ENCODE measurements at regions not wholly inside any gene's neighbourhood (a gene's known extent, or its start where the extent isn't known, plus 50 kb on each side); places are given as distances from the start of the nearest gene placed in this dataset.
A peak's percentile ranks its signal among the peaks of the same experiment; 100 is the strongest.

GRCh38 chrX:128883650-128884049 is 639.6 kb downstream of the SMARCA1 start:
- no peaks in the 10 kb centered on the region for H3F3A ChIP-seq (ENCODE audit: insufficient read depth, low read length, poor library complexity, severe bottlenecking)
- H3K9me2 ChIP-seq (ENCODE audit: insufficient read depth, low read length), result no peaks in the 10 kb centered on the region
- no peaks in the 10 kb centered on the region for H3K36me3 ChIP-seq (ENCODE audit: insufficient read depth, low read length)
- no peak overlapping the region for H3K9ac ChIP-seq (ENCODE audit: low read length)
- H3K4me2 ChIP-seq (ENCODE audit: low read length), result no peak overlapping the region
- no peaks in the 10 kb centered on the region for H3K9me3 ChIP-seq (ENCODE audit: low read length)
- TF ChIP-seq EZH2 (IDR thresholded peaks at IDR 0.05; ENCODE audit: borderline replicate concordance, insufficient read depth, low read length, poor library complexity, severe bottlenecking) (no peak), EP300 (conservative IDR thresholded peaks at IDR 0.05; ENCODE audit: poor library complexity, severe bottlenecking) (no peak), SMC3 (conservative IDR thresholded peaks at IDR 0.05; ENCODE audit: poor library complexity) (no peak), CTCF (IDR thresholded peaks at IDR 0.05; ENCODE audit: poor library complexity, severe bottlenecking) (no peak), MXI1 (conservative IDR thresholded peaks at IDR 0.05; ENCODE audit: poor library complexity, severe bottlenecking) (no peak), TAF1 (IDR thresholded peaks at IDR 0.05; ENCODE audit: low read depth) (no peak)
- no peaks in the 10 kb centered on the region for H3K27me3 ChIP-seq (ENCODE audit: insufficient read depth, low read depth, low read length)
- no peaks in the 10 kb centered on the region for H4K20me1 ChIP-seq (ENCODE audit: insufficient read depth)
- H2AFZ ChIP-seq (ENCODE audit: low read depth, low read length), result no peak overlapping the region
- H3K4me3 ChIP-seq (ENCODE audit: low read length), result no peak overlapping the region
- no peak overlapping the region for H3K27ac ChIP-seq (ENCODE audit: low read length)
- H3K79me2 ChIP-seq (replicated peaks; ENCODE audit: insufficient read depth, low read length), result no peaks in the 10 kb centered on the region

- Histone ChIP-seq H3K4me3 (ENCODE audit: low read length) (no peak overlapping the region), H3K9ac (ENCODE audit: low read length) (no peak overlapping the region), H3F3A (ENCODE audit: insufficient read depth, low read length, poor library complexity, severe bottlenecking) (no peaks in the 10 kb centered on the region), H3K79me2 (replicated peaks; ENCODE audit: insufficient read depth, low read length) (no peaks in the 10 kb centered on the region), H3K27ac (ENCODE audit: low read length) (no peak overlapping the region), H3K27me3 (ENCODE audit: insufficient read depth, low read depth, low read length) (no peaks in the 10 kb centered on the region), H3K9me3 (ENCODE audit: low read length) (no peaks in the 10 kb centered on the region), H3K9me2 (ENCODE audit: insufficient read depth, low read length) (no peaks in the 10 kb centered on the region), H4K20me1 (ENCODE audit: insufficient read depth) (no peaks in the 10 kb centered on the region), H3K4me2 (ENCODE audit: low read length) (no peak overlapping the region), H2AFZ (ENCODE audit: low read depth, low read length) (no peak overlapping the region), H3K36me3 (ENCODE audit: insufficient read depth, low read length) (no peaks in the 10 kb centered on the region)
- TF ChIP-seq REST (IDR thresholded peaks at IDR 0.05; ENCODE audit: borderline replicate concordance), result no peak
These were observed 652.9 kb downstream of the SMARCA1 start for GRCh38 chrX:128870361-128870760.

GRCh38 chrX:128862557-128862956 is 660.7 kb downstream of the SMARCA1 start:
- Histone ChIP-seq H3K4me3 (ENCODE audit: low read length) (no peak overlapping the region), H4K20me1 (ENCODE audit: insufficient read depth) (no peaks in the 10 kb centered on the region), H3K79me2 (replicated peaks; ENCODE audit: insufficient read depth, low read length) (no peaks in the 10 kb centered on the region), H2AFZ (ENCODE audit: low read depth, low read length) (no peak overlapping the region), H3K27me3 (ENCODE audit: insufficient read depth, low read depth, low read length) (no peaks in the 10 kb centered on the region), H3K9me2 (ENCODE audit: insufficient read depth, low read length) (no peaks in the 10 kb centered on the region), H3K4me2 (ENCODE audit: low read length) (no peak overlapping the region), H3K9me3 (ENCODE audit: low read length) (no peaks in the 10 kb centered on the region), H3K27ac (ENCODE audit: low read length) (no peak overlapping the region), H3K36me3 (ENCODE audit: insufficient read depth, low read length) (no peaks in the 10 kb centered on the region), H3K9ac (ENCODE audit: low read length) (no peak overlapping the region), H3F3A (ENCODE audit: insufficient read depth, low read length, poor library complexity, severe bottlenecking) (no peaks in the 10 kb centered on the region)
- TF ChIP-seq REST (IDR thresholded peaks at IDR 0.05; ENCODE audit: borderline replicate concordance) (peak; percentile 60), EP300 (conservative IDR thresholded peaks at IDR 0.05; ENCODE audit: poor library complexity, severe bottlenecking) (peak; percentile 31), EZH2 (IDR thresholded peaks at IDR 0.05; ENCODE audit: borderline replicate concordance, insufficient read depth, low read length, poor library complexity, severe bottlenecking) (no peak), POLR2AphosphoS5 (IDR thresholded peaks at IDR 0.05) (peak; percentile 60)
